Panc1 (cell line): ENCODE measurements at regions not wholly inside any gene's neighbourhood (a gene's known extent, or its start where the extent isn't known, plus 50 kb on each side); places are given as distances from the start of the nearest gene placed in this dataset.

ENCODE experiments used
- ATAC-seq: fragments of 200-7000 bp; cut with Tn5 transposase; 2 replicates; pipeline ENCODE4 v1.9.1; 2020; ENCODE audit warnings: mild to moderate bottlenecking, moderate library complexity
- BruUV-seq: library from RNA; stranded (reverse); fragments of 400-500 nt; replicated peaks from 2 replicates; lab custom pipeline; 2021; lab: Mats Ljungman, UMichigan
- CTCF ChIA-PET: fragments of 300-600 bp; sonication (Branson Sonifier 250); formaldehyde crosslinking; loops from one replicate; lab custom pipeline; 2022; ENCODE audit warnings: antibody characterized with exemption; lab: Charles Lee
- POLR2A ChIA-PET: fragments of 300-600 bp; sonication (Branson Sonifier 250); formaldehyde crosslinking; loops from one replicate; lab custom pipeline; 2022; ENCODE audit warnings: antibody characterized with exemption; lab: Charles Lee
- DNase-seq: peaks from one replicate; pipeline ENCODE4 v3.0.0-alpha.2; 2010; ENCODE audit warnings: low read depth, low spot score
- H3K27ac ChIP-seq: 2 replicates; pipeline ENCODE4 v1.5.1; 2011; ENCODE audit warnings: mild to moderate bottlenecking, low read length, inconsistent platforms
- H3K27me3 ChIP-seq: fragments of 200-500 bp; sonication (Bioruptor generic); 2 replicates; pipeline ENCODE4 v1.6.0; 2014; ENCODE audit warnings: low read length, inconsistent platforms; ENCODE audit not compliant: control insufficient read depth, insufficient read depth
- H3K36me3 ChIP-seq: fragments of 200-500 bp; sonication (Bioruptor generic); 2 replicates; pipeline ENCODE4 v1.5.1; 2014; ENCODE audit warnings: inconsistent platforms, mild to moderate bottlenecking, low read length, moderate library complexity; ENCODE audit not compliant: control insufficient read depth, insufficient read depth
- H3K4me1 ChIP-seq: 2 replicates; pipeline ENCODE4 v1.5.1; 2011; ENCODE audit warnings: inconsistent platforms, mild to moderate bottlenecking, low read length, moderate library complexity; ENCODE audit not compliant: control insufficient read depth, insufficient read depth
- H3K4me3 ChIP-seq, 2 experiments: 2 replicates each; pipeline ENCODE4 v1.5.1; 2011 to 2012; ENCODE audit warnings: low read depth in 2 of 2, low read length in 2 of 2, mild to moderate bottlenecking in 2 of 2, inconsistent platforms in 1 of 2, moderate library complexity in 1 of 2
- H3K9me3 ChIP-seq: fragments of 200-500 bp; sonication (Bioruptor generic); 2 replicates; pipeline ENCODE4 v1.5.1; 2014; ENCODE audit warnings: low read depth, mild to moderate bottlenecking, inconsistent platforms, low read length, moderate library complexity; ENCODE audit not compliant: control insufficient read depth, insufficient read depth
- CTCF ChIP-seq: fragments of 450-650 bp; IDR thresholded peaks from 2 replicates; pipeline ENCODE4 v1.5.1; 2017; ENCODE audit warnings: mild to moderate bottlenecking
- POLR2AphosphoS5 ChIP-seq: IDR thresholded peaks from 2 replicates; pipeline ENCODE4 v1.6.1; 2012; ENCODE audit warnings: mild to moderate bottlenecking, low read depth, low read length, moderate library complexity
- REST ChIP-seq, 2 experiments: IDR thresholded peaks; 2 replicates each; pipeline ENCODE4 v1.6.1; 2011 to 2012; ENCODE audit warnings: low read depth in 2 of 2, control low read depth in 1 of 2, low read length in 1 of 2, mild to moderate bottlenecking in 1 of 2, moderate library complexity in 1 of 2; ENCODE audit not compliant: insufficient read depth in 1 of 2
- SIN3A ChIP-seq: IDR thresholded peaks from 2 replicates; pipeline ENCODE4 v1.6.1; 2012; ENCODE audit warnings: low read depth, mild to moderate bottlenecking, low read length, moderate library complexity, borderline replicate concordance; ENCODE audit not compliant: insufficient read depth
- TCF7L2 ChIP-seq: IDR thresholded peaks from 2 replicates; pipeline ENCODE4 v1.6.1; 2011; ENCODE audit warnings: mild to moderate bottlenecking, low read depth, low read length, inconsistent platforms
- in situ Hi-C: cut with HindIII; loops from 2 replicates; pipeline ENCODE4 v1.10.0; 2016; ENCODE audit warnings: low sequenced_read_pairs, low pct_unique_long_range_greater_than_20kb
- intact Hi-C: fragments of 100-400 bp; cut with micrococcal nuclease; formaldehyde crosslinking; loops from one replicate; pipeline ENCODE4 v1.10.0; 2022; ENCODE audit not compliant: unreplicated experiment

- POLR2A ChIA-PET = no interaction called here
- TF ChIP-seq POLR2AphosphoS5 = no peak
- TF ChIP-seq SIN3A = no peak
- no peak for TF ChIP-seq TCF7L2
- TF ChIP-seq CTCF = no peak
- no peak for TF ChIP-seq REST (IDR thresholded peaks at IDR 0.05; ENCODE audit: insufficient read depth in 1 of 2, low read depth in 2 of 2, low read length in 1 of 2)
- no peak overlapping the region for H3K4me3 ChIP-seq
- no peaks in the 10 kb centered on the region for H3K36me3 ChIP-seq
- no peak for ATAC-seq
- CTCF ChIA-PET = no interaction called here
- in situ Hi-C loops (no loop called here), intact Hi-C loops (no loop called here)
- H3K27ac ChIP-seq = no peak overlapping the region
- H3K27me3 ChIP-seq = no peaks in the 10 kb centered on the region
- no TSS peak for BruUV-seq
- no peak for DNase-seq
- no peaks in the 10 kb centered on the region for H3K9me3 ChIP-seq
- no peaks in the 10 kb centered on the region for H3K4me1 ChIP-seq
Measured at GRCh38 chr1:30539884-30540283, 183.5 kb downstream of the MATN1 start.

- no peaks in the 10 kb centered on the region for H3K4me1 ChIP-seq
- ChIA-PET POLR2A (no interaction called here), CTCF (no interaction called here)
- H3K9me3 ChIP-seq = no peaks in the 10 kb centered on the region
- intact Hi-C loops (no loop called here), in situ Hi-C loops (no loop called here)
- H3K27me3 ChIP-seq = no peaks in the 10 kb centered on the region
- H3K27ac ChIP-seq = no peak overlapping the region
- no peak for DNase-seq
- no peaks in the 10 kb centered on the region for H3K36me3 ChIP-seq
- no peak overlapping the region for H3K4me3 ChIP-seq
- ATAC-seq = no peak
- TF ChIP-seq CTCF = no peak
- no peak for TF ChIP-seq TCF7L2
- no peak for TF ChIP-seq REST (IDR thresholded peaks at IDR 0.05; ENCODE audit: insufficient read depth in 1 of 2, low read depth in 2 of 2, low read length in 1 of 2)
- no peak for TF ChIP-seq POLR2AphosphoS5
- TF ChIP-seq SIN3A = no peak
- BruUV-seq = no TSS peak
Measured at GRCh38 chr1:30538993-30539867, 184.2 kb downstream of the MATN1 start.
